ENCODE measurements at regions not wholly inside any gene's neighbourhood (a gene's known extent, or its start where the extent isn't known, plus 50 kb on each side); places are given as distances from the start of the nearest gene placed in this dataset.
"Not testable (repeated sequence)": the region's sequence is repeated elsewhere in the genome, so short reads cannot be mapped to it uniquely, and the experiment has no call there.

GRCh38 chr17:21470422-21470821 lies 94.3 kb downstream of the KCNJ12 start:
- DNase-seq = not testable (repeated sequence)

GRCh38 chr17:21470861-21471260 lies 94.7 kb downstream of the KCNJ12 start:
- DNase-seq = no peak

- DNase-seq = no peak
Observed at GRCh38 chr17:21474815-21475214, 98.7 kb downstream of the KCNJ12 start.

- no peak for DNase-seq
Observed at GRCh38 chr17:21475571-21475970, 99.4 kb downstream of the KCNJ12 start.

- no peak for DNase-seq
Observed at GRCh38 chr17:21476867-21477266, 100.7 kb downstream of the KCNJ12 start.

- no peak for DNase-seq
Observed at GRCh38 chr17:21482189-21482865, 106.2 kb downstream of the KCNJ12 start.

- DNase-seq = not testable (repeated sequence)
Observed at GRCh38 chr17:21488043-21488442, 111.9 kb downstream of the KCNJ12 start.

GRCh38 chr17:21493993-21494392 lies 117.8 kb downstream of the KCNJ12 start:
- no peak for DNase-seq

- DNase-seq = no peak
Observed at GRCh38 chr17:21495281-21495680, 119.1 kb downstream of the KCNJ12 start.

- no peak for DNase-seq
Observed at GRCh38 chr17:21500064-21500463, 123.9 kb downstream of the KCNJ12 start.

GRCh38 chr17:21501927-21502700 lies 126.0 kb downstream of the KCNJ12 start:
- DNase-seq = not testable (repeated sequence)

GRCh38 chr17:21505819-21506815 lies 130.0 kb downstream of the KCNJ12 start:
- DNase-seq = no peak

- DNase-seq = not testable (repeated sequence)
Observed at GRCh38 chr17:21507806-21508205, 131.6 kb downstream of the KCNJ12 start.

- DNase-seq = no peak
Observed at GRCh38 chr17:21508211-21508610, 132.1 kb downstream of the KCNJ12 start.

- not testable (repeated sequence) for DNase-seq
Observed at GRCh38 chr17:21509356-21509755, 133.2 kb downstream of the KCNJ12 start.

GRCh38 chr17:21510686-21511362 lies 134.7 kb downstream of the KCNJ12 start:
- DNase-seq = no peak

- no peak for DNase-seq
Observed at GRCh38 chr17:21511363-21512195, 135.4 kb downstream of the KCNJ12 start.

- DNase-seq = no peak
Observed at GRCh38 chr17:21512307-21513011, 136.3 kb downstream of the KCNJ12 start.

- DNase-seq = peak; percentile 20
Observed at GRCh38 chr17:21513012-21513570, 136.9 kb downstream of the KCNJ12 start.

GRCh38 chr17:21514567-21514966 lies 138.4 kb downstream of the KCNJ12 start:
- not testable (repeated sequence) for DNase-seq
